Frontal cortex (tissue), 3 donors: ENCODE measurements at regions not wholly inside any gene's neighbourhood (a gene's known extent, or its start where the extent isn't known, plus 50 kb on each side); places are given as distances from the start of the nearest gene placed in this dataset.

Experiments used
- DNase-seq, 2 donors: peaks; one replicate each; pipeline ENCODE4 v3.0.0; 2012; ENCODE audit warnings: low spot score in 2 of 2
- FAIRE-seq: peaks from 2 replicates; lab custom pipeline; 2012; peaks lifted over from hg19 to GRCh38; lab: Jason Lieb, UNC
- donor health status: control.
- donor health status: control.
- donor health status: control.

- DNase-seq (no peak), FAIRE-seq (no peak)
These were observed 64.6 kb upstream of the TANC1 start for GRCh38 chr2:158903711-158904405.

- FAIRE-seq (no peak), DNase-seq (no peak)
These were observed 63.7 kb upstream of the TANC1 start for GRCh38 chr2:158904627-158905177.

- FAIRE-seq, result no peak
- no peak for DNase-seq
These were observed 63.1 kb upstream of the TANC1 start for GRCh38 chr2:158905341-158905740.

GRCh38 chr2:158905784-158906183 is 62.7 kb upstream of the TANC1 start:
- FAIRE-seq, result no peak
- no peak for DNase-seq

GRCh38 chr2:158907926-158908456 is 60.4 kb upstream of the TANC1 start:
- no peak for DNase-seq
- no peak for FAIRE-seq

GRCh38 chr2:158912112-158912511 is 56.3 kb upstream of the TANC1 start:
- DNase-seq, result no peak
- no peak for FAIRE-seq

- FAIRE-seq (no peak), DNase-seq (no peak)
These were observed 55.7 kb upstream of the TANC1 start for GRCh38 chr2:158912765-158913164.

GRCh38 chr2:158914066-158914465 is 54.4 kb upstream of the TANC1 start:
- DNase-seq (no peak), FAIRE-seq (no peak)

- DNase-seq, result no peak
- no peak for FAIRE-seq
These were observed 53.7 kb upstream of the TANC1 start for GRCh38 chr2:158914731-158915130.

- DNase-seq (no peak), FAIRE-seq (no peak)
These were observed 51.3 kb upstream of the TANC1 start for GRCh38 chr2:158917121-158917520.

GRCh38 chr2:158918452-158918851 is 50.0 kb upstream of the TANC1 start:
- FAIRE-seq (no peak), DNase-seq (no peak)
